AG09309 (cell line): ENCODE measurements at regions not wholly inside any gene's neighbourhood (a gene's known extent, or its start where the extent isn't known, plus 50 kb on each side); places are given as distances from the start of the nearest gene placed in this dataset.

ENCODE experiments used
- DNase-seq: peaks from one replicate; pipeline ENCODE4 v3.0.0-alpha.2; 2010; ENCODE audit warnings: low read depth
- H3K4me3 ChIP-seq: 2 replicates; pipeline ENCODE4 v1.5.1; 2011; ENCODE audit warnings: mild to moderate bottlenecking, low read depth, low read length, moderate library complexity; ENCODE audit not compliant: control insufficient read depth
- CTCF ChIP-seq: IDR thresholded peaks from 2 replicates; pipeline ENCODE4 v1.5.1; 2011; ENCODE audit warnings: mild to moderate bottlenecking, low read depth, low read length, inconsistent platforms; ENCODE audit not compliant: insufficient read depth, control insufficient read depth; ENCODE audit errors: missing control alignments

- no peak for TF ChIP-seq CTCF
- no peak for DNase-seq
- no peak overlapping the region for H3K4me3 ChIP-seq
Observed at GRCh38 chr22:27137871-27138337, 480.5 kb downstream of the MIAT start.

- TF ChIP-seq CTCF: no peak
- no peak for DNase-seq
Observed at GRCh38 chr22:27138471-27138870, 481.1 kb downstream of the MIAT start.

GRCh38 chr22:27139935-27140511 lies 482.6 kb downstream of the MIAT start:
- TF ChIP-seq CTCF: no peak
- peak; percentile 52 for DNase-seq
- H3K4me3 ChIP-seq: no peak overlapping the region

More at GRCh38 chr22:27138471-27138870, 481.1 kb downstream of the MIAT start:
- H3K4me3 ChIP-seq: no peak overlapping the region

- no peak for DNase-seq
- TF ChIP-seq CTCF: no peak
- no peak overlapping the region for H3K4me3 ChIP-seq
Observed at GRCh38 chr22:27142286-27142685, 484.9 kb downstream of the MIAT start.

- H3K4me3 ChIP-seq: no peak overlapping the region
- no peak for DNase-seq
- no peak for TF ChIP-seq CTCF
Observed at GRCh38 chr22:27144321-27144720, 486.9 kb downstream of the MIAT start.

GRCh38 chr22:27146866-27147633 lies 489.7 kb downstream of the MIAT start:
- DNase-seq: no peak
- TF ChIP-seq CTCF: no peak
- H3K4me3 ChIP-seq: no peak overlapping the region

- no peak for TF ChIP-seq CTCF
- H3K4me3 ChIP-seq: no peak overlapping the region
- DNase-seq: no peak
Observed at GRCh38 chr22:27148055-27148454, 490.7 kb downstream of the MIAT start.
